Keratinocyte (primary cell): ENCODE measurements at regions not wholly inside any gene's neighbourhood (a gene's known extent, or its start where the extent isn't known, plus 50 kb on each side); places are given as distances from the start of the nearest gene placed in this dataset.
A peak's percentile ranks its signal among the peaks of the same experiment; 100 is the strongest.

ENCODE experiments used
- EZH2 ChIP-seq: IDR thresholded peaks from one replicate; pipeline ENCODE4 v1.6.1; 2012; ENCODE audit warnings: inconsistent platforms, mild to moderate bottlenecking, low read length, moderate library complexity
- TF ChIP-seq, protein P1 (sequence below), 3 experiments: IDR thresholded peaks in 1 of 3; conservative IDR thresholded peaks in 1 of 3; optimal IDR thresholded peaks in 1 of 3; 2 replicates in 2 of 3; 3 replicates in 1 of 3; pipeline versions ENCODE3 to v1.5.1; 2011; ENCODE audit warnings: low read length in 3 of 3, mild to moderate bottlenecking in 3 of 3, moderate library complexity in 2 of 3, control low read depth in 1 of 3, inconsistent platforms in 1 of 3; ENCODE audit not compliant: insufficient read depth in 2 of 3; ENCODE audit errors: extremely low read depth in 1 of 3

DNA sequence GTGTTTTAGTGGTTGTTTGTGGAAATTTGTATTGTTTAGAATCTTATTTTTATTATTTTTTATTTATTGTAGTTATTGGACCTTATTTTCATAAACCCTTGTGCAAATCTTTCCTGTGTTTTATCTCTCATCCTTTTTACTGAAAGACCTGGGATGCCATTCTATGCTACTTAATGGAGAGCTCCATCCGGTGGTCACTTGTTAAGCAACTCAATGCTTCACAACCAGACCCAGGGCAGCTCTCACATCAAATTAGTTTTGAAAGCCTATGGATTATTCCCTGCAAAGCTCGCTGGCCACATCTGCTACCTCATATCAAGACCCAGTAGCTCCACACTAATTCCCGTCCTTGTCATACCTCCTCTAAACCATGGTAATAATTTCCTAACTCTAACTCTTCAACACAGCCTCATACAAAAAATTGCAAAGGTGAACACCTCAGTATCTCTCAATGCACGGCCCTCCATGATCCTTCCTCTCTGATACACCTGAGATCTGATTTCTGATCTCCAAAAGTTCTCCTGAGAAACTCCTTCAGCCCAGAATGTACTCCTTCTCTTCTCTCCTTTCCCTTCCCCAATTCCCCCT, 296.6 kb upstream of the MANEA start:
- TF ChIP-seq, protein P1, sequence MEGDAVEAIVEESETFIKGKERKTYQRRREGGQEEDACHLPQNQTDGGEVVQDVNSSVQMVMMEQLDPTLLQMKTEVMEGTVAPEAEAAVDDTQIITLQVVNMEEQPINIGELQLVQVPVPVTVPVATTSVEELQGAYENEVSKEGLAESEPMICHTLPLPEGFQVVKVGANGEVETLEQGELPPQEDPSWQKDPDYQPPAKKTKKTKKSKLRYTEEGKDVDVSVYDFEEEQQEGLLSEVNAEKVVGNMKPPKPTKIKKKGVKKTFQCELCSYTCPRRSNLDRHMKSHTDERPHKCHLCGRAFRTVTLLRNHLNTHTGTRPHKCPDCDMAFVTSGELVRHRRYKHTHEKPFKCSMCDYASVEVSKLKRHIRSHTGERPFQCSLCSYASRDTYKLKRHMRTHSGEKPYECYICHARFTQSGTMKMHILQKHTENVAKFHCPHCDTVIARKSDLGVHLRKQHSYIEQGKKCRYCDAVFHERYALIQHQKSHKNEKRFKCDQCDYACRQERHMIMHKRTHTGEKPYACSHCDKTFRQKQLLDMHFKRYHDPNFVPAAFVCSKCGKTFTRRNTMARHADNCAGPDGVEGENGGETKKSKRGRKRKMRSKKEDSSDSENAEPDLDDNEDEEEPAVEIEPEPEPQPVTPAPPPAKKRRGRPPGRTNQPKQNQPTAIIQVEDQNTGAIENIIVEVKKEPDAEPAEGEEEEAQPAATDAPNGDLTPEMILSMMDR (optimal IDR thresholded peaks at IDR 0.05 in 1 of 3, IDR thresholded peaks at IDR 0.05 in 1 of 3, conservative IDR thresholded peaks at IDR 0.05 in 1 of 3; ENCODE audit: extremely low read depth in 1 of 3, insufficient read depth in 2 of 3, low read length in 3 of 3), result peak; percentile 33 to 56 (median 55)
- TF ChIP-seq EZH2, result no peak
